C1 segment of cervical spinal cord (tissue), 14 donors: ENCODE measurements at regions not wholly inside any gene's neighbourhood (a gene's known extent, or its start where the extent isn't known, plus 50 kb on each side); places are given as distances from the start of the nearest gene placed in this dataset.

ENCODE experiments used
- DNase-seq, 14 donors: peaks; one replicate each; lab custom pipeline; 2025; lab: John Stamatoyannopoulos, UW

DNA sequence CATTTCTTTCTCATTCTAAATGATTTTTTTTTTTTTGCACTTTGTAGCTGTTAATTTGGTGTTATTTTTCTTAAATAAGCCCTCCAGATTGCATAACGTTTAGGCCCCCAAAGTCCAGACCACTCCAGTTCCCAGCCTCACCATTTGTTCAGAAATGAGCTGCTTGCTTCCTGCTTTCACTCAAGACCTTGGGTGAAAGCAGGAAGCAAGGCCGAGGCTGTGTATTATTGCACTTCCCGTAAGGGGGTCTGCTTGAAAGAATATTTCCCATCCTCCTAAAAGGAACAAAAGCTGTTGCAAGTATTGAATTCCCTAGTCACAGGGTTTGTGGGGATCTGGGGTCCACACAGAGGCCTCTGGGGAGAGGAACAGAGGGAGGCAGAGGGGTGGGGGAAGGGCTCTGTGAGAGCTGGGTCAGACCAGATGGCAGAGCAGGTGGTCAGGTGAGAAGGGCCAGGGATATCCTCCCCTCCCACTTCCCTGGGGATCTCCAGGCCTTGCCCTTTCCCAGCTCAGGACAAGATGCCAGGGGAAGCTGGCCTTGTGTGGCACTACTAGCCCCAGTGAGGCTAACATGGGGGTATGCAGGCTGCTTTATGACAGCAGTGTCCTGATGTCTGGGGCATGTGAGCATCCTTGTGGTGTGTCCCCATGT, 51.6 kb upstream of the MYEOV start:
- peak in 2 of 14 donors; percentile 12 to 75 for DNase-seq

DNA sequence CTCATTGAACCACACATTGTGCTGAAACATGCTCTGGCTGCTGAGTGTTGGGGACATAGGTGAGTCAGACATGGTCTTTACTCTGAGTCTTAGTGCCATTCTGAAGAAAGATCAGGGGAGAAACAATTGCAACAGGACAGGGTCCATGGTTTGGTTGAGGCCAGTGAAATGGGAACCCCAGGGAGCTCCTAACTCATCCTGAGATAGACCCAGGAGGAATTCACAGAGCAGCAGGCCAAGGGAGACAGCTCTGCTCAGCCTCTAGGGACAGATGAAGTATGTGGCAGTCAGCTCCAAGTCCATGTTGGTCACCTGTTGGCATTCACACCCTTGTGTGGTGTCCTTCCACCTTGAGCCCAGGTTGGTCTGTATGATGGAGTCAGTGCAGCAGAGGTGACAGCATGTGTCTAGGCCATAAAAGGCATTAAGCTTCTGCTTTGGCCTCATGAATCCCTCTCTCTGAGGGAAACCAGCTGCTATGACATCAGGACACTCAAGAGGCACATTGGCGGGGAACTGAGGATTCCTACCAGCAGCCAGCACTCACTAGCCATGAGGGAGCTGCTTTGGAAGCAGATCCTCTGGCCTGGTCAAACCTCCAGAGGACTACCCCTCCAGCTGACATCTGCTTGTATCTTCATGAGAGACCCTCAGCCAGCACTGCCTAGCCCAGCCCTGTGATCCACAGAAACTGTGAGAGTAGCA, 50.3 kb upstream of the MYEOV start:
- DNase-seq: no peak
